Panc1 (cell line): ENCODE measurements at regions not wholly inside any gene's neighbourhood (a gene's known extent, or its start where the extent isn't known, plus 50 kb on each side); places are given as distances from the start of the nearest gene placed in this dataset.

Experiments
- POLR2AphosphoS5 ChIP-seq: IDR thresholded peaks from 2 replicates; pipeline ENCODE4 v1.6.1; 2012; ENCODE audit warnings: mild to moderate bottlenecking, low read depth, low read length, moderate library complexity
- SIN3A ChIP-seq: IDR thresholded peaks from 2 replicates; pipeline ENCODE4 v1.6.1; 2012; ENCODE audit warnings: low read depth, mild to moderate bottlenecking, low read length, moderate library complexity, borderline replicate concordance; ENCODE audit not compliant: insufficient read depth
- TCF7L2 ChIP-seq: IDR thresholded peaks from 2 replicates; pipeline ENCODE4 v1.6.1; 2011; ENCODE audit warnings: mild to moderate bottlenecking, low read depth, low read length, inconsistent platforms
- TF ChIP-seq, protein P1 (sequence below): fragments of 450-650 bp; IDR thresholded peaks from 2 replicates; pipeline ENCODE4 v1.5.1; 2017; ENCODE audit warnings: mild to moderate bottlenecking
- TF ChIP-seq, protein P2 (sequence below), 2 experiments: IDR thresholded peaks; 2 replicates each; pipeline ENCODE4 v1.6.1; 2011 to 2012; ENCODE audit warnings: low read depth in 2 of 2, control low read depth in 1 of 2, low read length in 1 of 2, mild to moderate bottlenecking in 1 of 2, moderate library complexity in 1 of 2; ENCODE audit not compliant: insufficient read depth in 1 of 2

DNA sequence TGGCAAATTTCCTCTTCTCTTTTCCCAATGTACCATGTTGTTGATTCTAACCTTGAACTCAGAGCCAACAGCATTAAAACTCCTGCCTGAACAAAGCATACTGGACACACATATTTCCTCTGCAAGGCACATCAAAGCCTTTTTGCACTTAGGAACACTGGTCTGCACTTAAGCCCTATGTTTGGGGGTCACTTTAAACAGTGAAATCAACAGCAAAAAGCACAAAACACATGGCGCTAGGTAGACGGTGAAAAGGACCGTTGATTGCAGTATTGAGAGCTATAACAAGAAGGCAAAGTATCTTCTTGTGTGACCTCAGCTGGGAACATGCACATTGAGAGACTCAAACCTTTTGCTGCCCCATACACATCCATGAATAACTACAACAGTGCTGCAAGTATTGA, 83.9 kb upstream of the SH3BP4 start:
- TF ChIP-seq, protein P1, sequence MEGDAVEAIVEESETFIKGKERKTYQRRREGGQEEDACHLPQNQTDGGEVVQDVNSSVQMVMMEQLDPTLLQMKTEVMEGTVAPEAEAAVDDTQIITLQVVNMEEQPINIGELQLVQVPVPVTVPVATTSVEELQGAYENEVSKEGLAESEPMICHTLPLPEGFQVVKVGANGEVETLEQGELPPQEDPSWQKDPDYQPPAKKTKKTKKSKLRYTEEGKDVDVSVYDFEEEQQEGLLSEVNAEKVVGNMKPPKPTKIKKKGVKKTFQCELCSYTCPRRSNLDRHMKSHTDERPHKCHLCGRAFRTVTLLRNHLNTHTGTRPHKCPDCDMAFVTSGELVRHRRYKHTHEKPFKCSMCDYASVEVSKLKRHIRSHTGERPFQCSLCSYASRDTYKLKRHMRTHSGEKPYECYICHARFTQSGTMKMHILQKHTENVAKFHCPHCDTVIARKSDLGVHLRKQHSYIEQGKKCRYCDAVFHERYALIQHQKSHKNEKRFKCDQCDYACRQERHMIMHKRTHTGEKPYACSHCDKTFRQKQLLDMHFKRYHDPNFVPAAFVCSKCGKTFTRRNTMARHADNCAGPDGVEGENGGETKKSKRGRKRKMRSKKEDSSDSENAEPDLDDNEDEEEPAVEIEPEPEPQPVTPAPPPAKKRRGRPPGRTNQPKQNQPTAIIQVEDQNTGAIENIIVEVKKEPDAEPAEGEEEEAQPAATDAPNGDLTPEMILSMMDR: no peak
- TF ChIP-seq, protein P2, sequence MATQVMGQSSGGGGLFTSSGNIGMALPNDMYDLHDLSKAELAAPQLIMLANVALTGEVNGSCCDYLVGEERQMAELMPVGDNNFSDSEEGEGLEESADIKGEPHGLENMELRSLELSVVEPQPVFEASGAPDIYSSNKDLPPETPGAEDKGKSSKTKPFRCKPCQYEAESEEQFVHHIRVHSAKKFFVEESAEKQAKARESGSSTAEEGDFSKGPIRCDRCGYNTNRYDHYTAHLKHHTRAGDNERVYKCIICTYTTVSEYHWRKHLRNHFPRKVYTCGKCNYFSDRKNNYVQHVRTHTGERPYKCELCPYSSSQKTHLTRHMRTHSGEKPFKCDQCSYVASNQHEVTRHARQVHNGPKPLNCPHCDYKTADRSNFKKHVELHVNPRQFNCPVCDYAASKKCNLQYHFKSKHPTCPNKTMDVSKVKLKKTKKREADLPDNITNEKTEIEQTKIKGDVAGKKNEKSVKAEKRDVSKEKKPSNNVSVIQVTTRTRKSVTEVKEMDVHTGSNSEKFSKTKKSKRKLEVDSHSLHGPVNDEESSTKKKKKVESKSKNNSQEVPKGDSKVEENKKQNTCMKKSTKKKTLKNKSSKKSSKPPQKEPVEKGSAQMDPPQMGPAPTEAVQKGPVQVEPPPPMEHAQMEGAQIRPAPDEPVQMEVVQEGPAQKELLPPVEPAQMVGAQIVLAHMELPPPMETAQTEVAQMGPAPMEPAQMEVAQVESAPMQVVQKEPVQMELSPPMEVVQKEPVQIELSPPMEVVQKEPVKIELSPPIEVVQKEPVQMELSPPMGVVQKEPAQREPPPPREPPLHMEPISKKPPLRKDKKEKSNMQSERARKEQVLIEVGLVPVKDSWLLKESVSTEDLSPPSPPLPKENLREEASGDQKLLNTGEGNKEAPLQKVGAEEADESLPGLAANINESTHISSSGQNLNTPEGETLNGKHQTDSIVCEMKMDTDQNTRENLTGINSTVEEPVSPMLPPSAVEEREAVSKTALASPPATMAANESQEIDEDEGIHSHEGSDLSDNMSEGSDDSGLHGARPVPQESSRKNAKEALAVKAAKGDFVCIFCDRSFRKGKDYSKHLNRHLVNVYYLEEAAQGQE (IDR thresholded peaks at IDR 0.05; ENCODE audit: insufficient read depth in 1 of 2, low read depth in 2 of 2, low read length in 1 of 2): no peak
- no peak for TF ChIP-seq POLR2AphosphoS5
- no peak for TF ChIP-seq SIN3A
- TF ChIP-seq TCF7L2: no peak
